Thoracic aorta (tissue), 2 donors: ENCODE measurements at regions not wholly inside any gene's neighbourhood (a gene's known extent, or its start where the extent isn't known, plus 50 kb on each side); places are given as distances from the start of the nearest gene placed in this dataset.

Source experiments
- ATAC-seq: fragments of 150-250 bp; one replicate; pipeline ENCODE4 v1.8.0; 2017; ENCODE audit warnings: low read depth; ENCODE audit not compliant: insufficient number of reproducible peaks, low FRiP score
- DNase-seq: peaks from one replicate; pipeline ENCODE4 v3.0.0-alpha.2; 2020; ENCODE audit warnings: low spot score
- H3K27ac ChIP-seq, 2 donors: fragments of 200-600 bp; sonication (generic); 1 replicate in 1 of 2; 2 replicates in 1 of 2; pipeline ENCODE4 v1.5.1; 2016; ENCODE audit warnings: mild to moderate bottlenecking in 2 of 2, moderate library complexity in 2 of 2
- H3K27me3 ChIP-seq: fragments of 200-600 bp; sonication (generic); replicated peaks from 2 replicates; pipeline ENCODE4 v1.6.0; 2016; ENCODE audit warnings: mild to moderate bottlenecking; ENCODE audit not compliant: insufficient read depth
- H3K36me3 ChIP-seq: fragments of 200-600 bp; sonication (generic); one replicate; pipeline ENCODE4 v1.5.1; 2016
- H3K4me1 ChIP-seq, 2 donors: fragments of 200-600 bp; sonication (generic); 1 replicate in 1 of 2; 2 replicates in 1 of 2; pipeline versions ENCODE4 v1.5.1 to v1.6.0; 2016; ENCODE audit warnings: low read depth in 2 of 2, mild to moderate bottlenecking in 1 of 2; ENCODE audit not compliant: control insufficient read depth in 1 of 2
- H3K4me3 ChIP-seq: fragments of 200-600 bp; sonication (generic); 2 replicates; pipeline ENCODE4 v1.5.1; 2016; ENCODE audit warnings: mild to moderate bottlenecking
- H3K9me3 ChIP-seq: fragments of 200-600 bp; sonication (generic); 2 replicates; pipeline ENCODE4 v1.5.1; 2016
- CTCF ChIP-seq: fragments of 200-600 bp; sonication (generic); IDR thresholded peaks from one replicate; pipeline ENCODE4 v1.5.1; 2019; ENCODE audit warnings: antibody characterized with exemption

- DNase-seq: no peak
- no peaks in the 10 kb centered on the region for H3K9me3 ChIP-seq
- no peak for TF ChIP-seq CTCF
- no peaks in the 10 kb centered on the region for H3K4me1 ChIP-seq
- no peak overlapping the region for H3K27ac ChIP-seq
- no peak overlapping the region for H3K4me3 ChIP-seq
- no peaks in the 10 kb centered on the region for H3K36me3 ChIP-seq
- H3K27me3 ChIP-seq: no peaks in the 10 kb centered on the region
- no peak for ATAC-seq
Observed at GRCh38 chr6:146884728-146885127, 286.0 kb downstream of the ADGB start.

GRCh38 chr6:146885708-146886457 is 287.1 kb downstream of the ADGB start:
- H3K4me3 ChIP-seq: no peak overlapping the region
- TF ChIP-seq CTCF: no peak
- H3K4me1 ChIP-seq: no peaks in the 10 kb centered on the region
- H3K27me3 ChIP-seq: no peaks in the 10 kb centered on the region
- DNase-seq (no peak), ATAC-seq (no peak)
- no peaks in the 10 kb centered on the region for H3K9me3 ChIP-seq
- no peak overlapping the region for H3K27ac ChIP-seq
- H3K36me3 ChIP-seq: no peaks in the 10 kb centered on the region

GRCh38 chr6:146886587-146887446 is 288.0 kb downstream of the ADGB start:
- ATAC-seq (no peak), DNase-seq (no peak)
- H3K27me3 ChIP-seq: no peaks in the 10 kb centered on the region
- no peak for TF ChIP-seq CTCF
- no peak overlapping the region for H3K4me3 ChIP-seq
- no peaks in the 10 kb centered on the region for H3K36me3 ChIP-seq
- no peak overlapping the region for H3K27ac ChIP-seq
- H3K9me3 ChIP-seq: no peaks in the 10 kb centered on the region
- H3K4me1 ChIP-seq: no peaks in the 10 kb centered on the region

GRCh38 chr6:146887447-146888077 is 288.8 kb downstream of the ADGB start:
- Histone ChIP-seq H3K4me1 (no peaks in the 10 kb centered on the region), H3K27me3 (no peaks in the 10 kb centered on the region), H3K4me3 (no peak overlapping the region), H3K36me3 (no peaks in the 10 kb centered on the region), H3K9me3 (no peaks in the 10 kb centered on the region), H3K27ac (no peak overlapping the region)
- DNase-seq (no peak), ATAC-seq (no peak)
- no peak for TF ChIP-seq CTCF

GRCh38 chr6:146889303-146889702 is 290.5 kb downstream of the ADGB start:
- no peak for TF ChIP-seq CTCF
- Histone ChIP-seq H3K4me3 (no peak overlapping the region), H3K4me1 (no peaks in the 10 kb centered on the region), H3K36me3 (no peaks in the 10 kb centered on the region), H3K27ac (no peak overlapping the region), H3K9me3 (no peaks in the 10 kb centered on the region), H3K27me3 (no peaks in the 10 kb centered on the region)
- ATAC-seq (no peak), DNase-seq (no peak)
